GM21528 (cell line): ENCODE measurements at regions not wholly inside any gene's neighbourhood (a gene's known extent, or its start where the extent isn't known, plus 50 kb on each side); places are given as distances from the start of the nearest gene placed in this dataset.
A peak's percentile ranks its signal among the peaks of the same experiment; 100 is the strongest.

Experiments used
- ATAC-seq: cut with Tn5 transposase; IDR thresholded peaks from one replicate; pipeline ENCODE4 v1.9.1; 2021; ENCODE audit warnings: mild to moderate bottlenecking, moderate library complexity; ENCODE audit not compliant: unreplicated experiment, low FRiP score

DNA sequence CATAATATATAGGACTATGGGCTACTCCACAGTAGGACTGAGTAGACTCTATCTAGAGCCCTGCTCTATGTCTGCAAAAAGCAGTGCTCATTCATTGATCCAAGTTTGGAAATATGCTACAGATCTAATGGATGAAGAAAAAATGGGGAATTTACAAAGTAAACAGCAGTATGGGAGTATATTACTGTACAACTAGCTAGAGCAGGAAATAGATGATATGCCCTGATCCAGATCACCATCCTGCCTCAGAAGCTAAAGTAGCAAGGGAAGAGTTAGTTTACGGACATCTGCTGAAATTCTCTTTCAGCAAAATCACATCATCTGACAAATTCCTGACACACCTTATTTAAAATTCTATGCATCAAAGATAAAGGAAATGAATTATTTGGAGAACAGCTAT is 168.2 kb upstream of the SEMA3A start:
- no peak for ATAC-seq

- no peak for ATAC-seq
These were observed 167.8 kb upstream of the SEMA3A start for GRCh38 chr7:84362360-84362759.

GRCh38 chr7:84354866-84355265 is 160.3 kb upstream of the SEMA3A start:
- no peak for ATAC-seq

GRCh38 chr7:84354030-84354429 is 159.4 kb upstream of the SEMA3A start:
- no peak for ATAC-seq

DNA sequence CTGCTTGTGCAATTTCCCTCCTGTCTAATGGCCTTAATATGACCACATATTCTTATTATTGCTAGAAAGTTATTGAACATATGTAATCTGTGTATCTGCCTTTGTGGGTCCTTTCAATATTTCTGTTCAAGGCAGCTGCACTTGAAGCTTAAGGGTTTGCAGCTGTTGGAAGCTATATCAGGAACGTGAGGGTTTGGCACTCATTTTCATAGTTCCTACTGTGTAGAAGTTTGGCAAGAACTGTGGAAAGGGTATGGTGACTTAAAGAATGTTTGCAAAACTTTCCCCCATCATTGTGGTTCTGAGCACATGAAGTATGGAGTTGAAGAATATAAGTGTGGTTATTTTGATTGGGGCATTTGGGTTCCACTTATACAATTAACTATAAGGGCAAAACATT is 144.7 kb upstream of the SEMA3A start:
- no peak for ATAC-seq

GRCh38 chr7:84337429-84337828 is 142.8 kb upstream of the SEMA3A start:
- ATAC-seq: no peak

DNA sequence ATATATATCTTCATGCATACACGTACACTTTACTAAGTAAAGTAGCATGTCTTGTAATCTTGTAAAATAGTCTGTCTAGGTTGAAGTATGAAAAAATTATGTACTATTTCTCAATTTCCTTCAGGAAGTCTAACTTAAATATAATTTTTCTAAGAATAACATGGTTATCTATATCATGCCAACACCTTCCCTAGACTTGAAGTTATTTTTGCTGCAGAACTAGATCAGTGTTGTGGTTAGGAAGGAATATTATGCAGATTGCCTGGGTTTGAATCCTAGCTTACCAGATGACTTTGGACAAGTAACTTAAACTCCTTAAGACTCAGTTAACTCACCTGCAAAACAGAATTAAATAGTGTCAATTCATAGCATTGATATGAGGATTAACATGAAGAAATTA is 142.2 kb upstream of the SEMA3A start:
- ATAC-seq: no peak

GRCh38 chr7:84336303-84336702 is 141.7 kb upstream of the SEMA3A start:
- peak; percentile 78 for ATAC-seq

GRCh38 chr7:84331616-84332015 is 137.0 kb upstream of the SEMA3A start:
- ATAC-seq: no peak

GRCh38 chr7:84328571-84328970 is 134.0 kb upstream of the SEMA3A start:
- no peak for ATAC-seq

DNA sequence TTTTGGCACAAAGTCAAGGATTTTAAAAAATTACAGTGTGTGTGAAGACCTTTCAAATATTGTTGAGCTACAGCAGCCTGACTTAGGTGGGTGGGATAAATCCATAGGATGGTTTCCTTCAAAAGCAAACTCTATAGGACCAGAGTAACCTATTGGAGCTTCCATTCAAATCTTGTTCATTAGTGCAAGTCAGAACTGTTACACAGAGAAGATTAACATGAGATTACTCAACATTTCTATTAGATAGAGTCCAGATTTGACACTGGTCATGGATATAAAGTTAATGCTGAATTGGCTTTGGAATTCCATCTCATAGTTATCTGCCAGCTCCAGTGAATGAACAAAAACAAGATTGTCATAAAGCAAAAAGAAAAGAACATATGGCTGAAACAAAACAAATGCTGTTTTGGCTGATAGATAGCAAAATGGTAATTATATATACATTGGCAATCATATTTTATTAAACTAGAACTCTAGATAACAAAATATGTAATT is 129.6 kb upstream of the SEMA3A start:
- no peak for ATAC-seq

- no peak for ATAC-seq
These were observed 122.9 kb upstream of the SEMA3A start for GRCh38 chr7:84317536-84317935.

GRCh38 chr7:84314263-84314662 is 119.7 kb upstream of the SEMA3A start:
- ATAC-seq: no peak

DNA sequence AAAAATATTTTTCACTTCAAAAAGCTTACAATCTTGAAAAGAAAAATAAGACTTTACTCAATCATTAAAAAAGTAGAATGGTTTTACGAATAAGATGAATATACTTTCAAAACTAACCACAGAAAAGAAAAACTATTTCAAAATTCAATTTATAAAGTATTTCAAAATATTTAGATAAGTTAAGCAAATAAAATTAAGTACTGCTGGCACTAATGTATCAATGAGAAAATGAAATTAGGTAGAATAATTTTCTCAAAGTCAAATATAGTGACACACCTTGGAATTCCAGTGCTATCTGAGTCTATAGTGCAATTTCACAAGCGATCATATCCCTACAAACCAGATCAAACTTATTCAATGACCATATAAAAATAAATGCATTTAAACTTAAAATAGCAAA is 109.8 kb upstream of the SEMA3A start:
- no peak for ATAC-seq

DNA sequence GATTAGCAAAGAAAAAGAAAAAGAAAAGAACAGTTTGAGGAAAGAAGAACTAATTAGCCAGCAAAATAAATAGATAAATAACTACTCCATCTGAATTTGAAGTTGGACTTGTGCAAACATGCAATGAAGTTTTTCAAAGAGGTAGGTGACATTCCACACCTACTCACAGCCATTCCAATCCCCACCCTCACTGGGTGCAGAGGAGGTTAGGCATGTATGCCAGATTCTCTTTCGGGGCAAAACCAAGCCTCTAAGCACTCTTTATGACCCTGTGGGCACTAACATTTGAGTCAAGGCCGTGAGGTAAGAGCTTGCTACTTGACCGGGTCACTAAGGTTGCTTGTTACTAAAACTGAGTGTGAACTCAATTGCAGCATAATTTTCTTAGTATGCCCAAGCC is 108.4 kb upstream of the SEMA3A start:
- no peak for ATAC-seq

GRCh38 chr7:84297616-84298015 is 103.0 kb upstream of the SEMA3A start:
- no peak for ATAC-seq

- no peak for ATAC-seq
These were observed 100.4 kb upstream of the SEMA3A start for GRCh38 chr7:84294847-84295455.

DNA sequence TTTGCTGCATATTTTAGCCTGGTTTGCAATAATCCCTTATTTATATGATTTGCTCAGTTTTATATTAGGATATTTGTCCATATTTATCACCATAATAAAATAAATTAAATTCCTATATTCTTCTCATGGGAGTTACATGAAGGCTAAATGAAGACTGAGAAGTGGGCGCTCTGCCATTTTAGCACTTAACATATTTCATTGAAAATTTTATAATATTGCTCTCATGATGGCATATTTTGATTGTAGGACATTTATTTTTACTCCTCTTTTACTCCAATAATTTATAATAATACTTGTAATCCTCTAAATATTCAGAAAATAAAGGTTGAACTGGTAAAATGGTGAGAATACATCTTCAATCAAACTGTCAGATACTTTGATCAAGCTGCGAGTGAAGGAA is 99.8 kb upstream of the SEMA3A start:
- no peak for ATAC-seq

- ATAC-seq: no peak
These were observed 97.2 kb upstream of the SEMA3A start for GRCh38 chr7:84291756-84292155.

DNA sequence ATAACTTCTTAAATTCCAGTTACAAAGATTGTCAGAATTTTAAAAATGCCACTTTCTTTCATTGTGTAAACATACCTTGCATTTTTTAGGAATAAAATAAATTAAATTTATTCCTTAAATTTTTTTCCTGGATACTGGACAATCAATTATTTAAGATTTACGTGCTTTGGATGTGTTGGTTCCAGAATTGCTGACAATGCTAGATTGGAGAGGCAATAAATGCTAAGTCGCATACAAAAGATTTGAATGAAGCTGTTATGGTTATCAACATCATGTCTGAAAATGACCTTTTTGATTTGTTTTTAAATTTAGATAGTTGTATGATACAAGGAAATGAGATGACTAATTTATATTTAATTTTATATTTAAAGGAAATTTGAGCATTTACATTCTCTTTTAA is 89.2 kb upstream of the SEMA3A start:
- ATAC-seq: no peak

DNA sequence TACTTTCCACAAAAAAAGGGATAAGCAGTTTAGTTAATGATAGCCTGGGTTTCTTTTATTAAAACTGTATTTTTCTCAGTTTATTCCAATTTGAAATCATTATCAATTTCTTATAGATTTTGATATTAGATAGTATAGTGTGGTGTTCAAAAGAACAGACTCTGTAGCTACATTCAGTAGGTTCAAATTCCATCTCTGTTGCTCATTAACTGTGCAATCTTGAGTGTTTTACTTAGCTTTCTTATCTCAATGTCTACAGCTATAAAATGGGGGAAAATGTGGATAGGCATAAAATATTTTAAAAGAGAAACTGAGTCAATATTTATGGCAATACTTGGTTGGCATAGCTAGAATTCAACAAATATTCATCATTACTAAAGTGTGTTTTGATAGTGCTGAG is 86.9 kb upstream of the SEMA3A start:
- no peak for ATAC-seq

DNA sequence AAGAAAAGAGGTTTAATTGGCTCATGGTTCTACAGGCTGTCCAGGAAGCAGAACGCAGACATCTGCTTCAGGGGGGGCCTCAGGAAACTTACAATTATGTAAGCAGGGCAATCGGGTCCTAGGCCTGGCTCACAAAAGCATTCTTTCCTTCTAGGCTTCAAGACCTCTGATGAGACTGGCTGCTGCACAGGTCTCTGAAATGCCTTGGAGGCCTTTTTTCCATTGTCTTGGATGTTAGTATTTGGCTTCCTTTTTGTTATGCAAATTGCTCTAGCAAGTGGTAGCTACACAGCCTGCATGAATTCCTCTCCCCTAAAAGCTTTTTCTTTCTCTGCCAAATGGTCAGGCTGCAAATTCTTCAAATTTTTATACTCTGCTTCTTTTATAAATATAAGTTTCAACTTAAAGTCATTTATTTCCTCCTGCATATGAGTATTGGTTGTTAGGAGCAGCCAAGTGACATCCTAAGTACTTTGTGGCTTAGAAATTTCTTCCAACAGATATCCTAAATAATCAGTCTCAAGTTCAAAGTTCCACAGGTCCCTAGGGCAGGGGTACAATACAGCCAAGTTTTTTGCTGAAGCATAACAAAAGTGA is 83.1 kb upstream of the SEMA3A start:
- ATAC-seq: no peak
